GM19467 (cell line): ENCODE measurements at regions not wholly inside any gene's neighbourhood (a gene's known extent, or its start where the extent isn't known, plus 50 kb on each side); places are given as distances from the start of the nearest gene placed in this dataset.
"Not testable (repeated sequence)": the region's sequence is repeated elsewhere in the genome, so short reads cannot be mapped to it uniquely, and the experiment has no call there.

Experiments
- ATAC-seq: cut with Tn5 transposase; IDR thresholded peaks from one replicate; pipeline ENCODE4 v1.9.1; 2021; ENCODE audit warnings: mild to moderate bottlenecking, moderate library complexity; ENCODE audit not compliant: unreplicated experiment

DNA sequence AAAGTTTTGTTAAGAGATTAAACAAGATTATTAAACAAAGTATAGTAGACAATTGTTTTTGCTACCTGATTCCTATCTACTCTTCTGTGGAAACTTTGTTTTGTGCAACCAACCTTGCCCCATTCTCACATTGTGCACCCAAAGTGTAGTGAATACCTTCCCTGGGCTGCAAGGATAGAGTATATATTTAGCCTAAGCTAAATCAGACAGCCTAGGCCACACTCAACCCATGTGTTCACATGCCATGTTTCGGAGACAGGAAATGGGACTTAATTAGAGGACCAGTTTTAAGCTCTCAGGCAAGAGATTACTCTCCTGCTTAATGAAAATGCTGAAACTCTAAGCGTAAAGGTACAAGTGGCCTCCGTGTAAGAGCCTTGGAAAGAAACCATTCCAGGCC, 734.9 kb upstream of the USP15 start:
- no peak for ATAC-seq

DNA sequence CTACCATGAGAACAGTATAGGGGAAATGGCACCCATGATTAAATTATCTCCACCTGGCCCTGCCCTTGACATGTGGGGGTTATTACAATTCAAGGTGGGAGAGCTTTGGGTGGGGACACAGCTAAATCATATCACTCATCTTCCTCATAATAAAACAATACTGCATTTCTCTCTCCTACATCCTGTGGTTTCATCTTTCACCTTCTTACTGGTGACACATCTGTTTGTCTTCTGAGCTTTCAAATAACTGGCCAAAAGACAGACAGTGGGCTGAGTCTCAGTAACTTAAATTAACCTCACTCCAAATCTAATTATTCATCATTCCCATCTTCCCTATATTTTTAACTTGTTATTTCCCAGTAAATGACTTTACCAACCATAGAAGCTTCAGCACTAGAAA, 729.7 kb upstream of the USP15 start:
- ATAC-seq: no peak

DNA sequence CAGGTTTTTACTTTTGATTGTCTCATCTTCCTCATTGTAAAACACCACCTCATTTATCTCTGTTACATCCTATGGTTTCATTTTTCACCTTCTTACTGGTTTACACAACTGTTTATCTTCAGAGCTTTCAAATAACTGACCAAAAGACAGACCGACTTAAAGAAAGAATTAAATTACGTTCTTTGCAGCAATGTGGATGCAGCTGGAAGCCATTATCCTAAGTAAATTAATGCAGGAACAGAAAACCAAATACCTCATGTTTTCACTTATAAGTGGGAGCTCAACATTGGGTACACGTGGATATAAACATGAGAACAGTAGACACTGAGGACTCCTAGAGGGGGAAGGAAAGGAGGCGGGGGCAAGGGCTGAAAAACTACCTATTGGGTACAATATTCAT, 729.0 kb upstream of the USP15 start:
- no peak for ATAC-seq

DNA sequence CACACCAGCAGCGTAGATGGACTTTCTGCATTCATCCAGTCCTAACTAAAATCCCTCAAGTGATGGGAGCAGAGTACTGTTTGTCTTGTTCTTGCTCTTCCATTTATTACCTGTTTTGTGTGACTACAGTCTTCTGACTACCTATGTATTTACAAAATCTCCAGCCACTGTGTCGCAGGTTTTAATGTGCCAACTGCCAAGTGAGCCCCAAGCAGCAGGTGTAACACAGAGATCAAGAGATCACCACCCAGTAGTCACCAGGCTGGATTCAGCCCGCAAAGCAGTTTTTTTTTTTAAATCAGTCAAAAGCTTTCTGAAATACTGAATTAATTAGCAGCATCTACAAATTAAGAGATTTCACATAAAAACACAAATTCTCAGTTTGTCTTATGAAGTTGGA, 724.1 kb upstream of the USP15 start:
- no peak for ATAC-seq

DNA sequence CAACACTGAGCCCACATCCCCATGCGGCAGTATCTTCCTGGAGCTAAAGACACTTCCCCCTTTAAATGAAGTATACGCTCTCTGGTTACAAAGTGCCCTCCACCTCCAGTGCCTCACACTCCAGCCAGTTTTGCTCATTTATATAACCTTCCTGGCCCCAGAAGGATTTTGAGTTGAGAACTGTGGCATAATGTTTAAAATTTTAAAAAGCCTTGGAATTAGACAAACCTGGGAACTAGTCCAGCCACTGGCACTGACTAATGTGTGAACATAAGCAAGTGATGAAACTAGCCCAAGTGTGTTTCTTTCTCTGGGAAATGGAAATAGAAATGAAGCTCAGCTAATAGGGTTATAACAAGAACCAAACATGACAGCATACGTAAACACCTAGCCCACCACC, 723.7 kb upstream of the USP15 start:
- no peak for ATAC-seq

DNA sequence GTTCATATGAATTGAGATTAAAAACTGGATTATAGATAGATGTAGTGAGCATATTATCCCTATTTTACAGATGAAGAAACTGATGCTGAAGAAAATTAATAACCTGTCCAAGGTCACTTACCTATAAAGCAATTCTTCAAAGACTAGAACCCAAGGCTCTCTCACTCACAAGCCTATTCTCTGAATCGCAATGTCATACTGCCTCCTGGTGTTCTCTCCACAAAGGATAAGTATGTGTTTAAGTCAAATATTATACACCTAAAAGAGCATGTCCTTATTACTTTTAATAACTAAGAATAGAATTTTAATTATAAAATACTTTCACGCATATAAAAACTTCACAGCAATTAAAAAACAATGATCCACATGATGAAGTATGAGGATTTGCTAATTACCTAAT, 721.3 kb upstream of the USP15 start:
- ATAC-seq: no peak

DNA sequence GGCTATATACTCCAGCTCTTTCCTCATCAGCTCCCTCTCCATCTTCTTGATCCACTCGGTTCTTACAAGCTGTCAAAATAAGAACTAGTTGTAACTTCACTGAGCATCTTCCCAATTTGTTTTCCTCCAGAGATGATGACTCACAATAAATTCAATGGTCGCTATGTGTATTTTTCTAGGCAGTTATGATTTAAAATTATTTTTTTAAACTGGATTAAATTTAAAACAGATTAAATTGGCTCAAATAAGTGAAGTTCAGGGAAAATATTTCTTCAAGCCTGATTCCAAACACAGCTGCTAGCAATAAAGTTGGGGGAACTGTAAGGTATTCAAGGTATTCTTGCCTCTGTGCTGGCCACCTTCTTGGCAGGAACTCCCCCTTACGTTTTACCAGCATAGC, 717.7 kb upstream of the USP15 start:
- no peak for ATAC-seq

DNA sequence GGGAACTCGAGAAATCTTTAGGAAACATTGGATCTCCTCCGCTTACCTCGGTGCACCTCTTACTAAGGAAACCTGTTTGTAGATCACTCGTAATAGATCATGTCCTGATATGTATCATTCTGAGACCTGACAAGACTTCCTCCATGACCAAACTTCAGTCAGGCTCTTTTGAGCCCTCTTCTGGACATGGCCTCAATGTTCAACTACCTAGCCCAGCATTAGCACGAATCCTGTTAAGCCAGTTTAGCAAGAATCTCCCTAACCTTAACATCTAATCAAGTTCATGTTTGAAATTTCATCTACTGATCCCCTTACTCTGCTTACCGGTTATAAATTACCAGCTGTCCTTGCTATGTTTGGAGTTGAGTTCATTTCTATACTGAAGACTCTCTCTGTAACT, 713.9 kb upstream of the USP15 start:
- no peak for ATAC-seq

DNA sequence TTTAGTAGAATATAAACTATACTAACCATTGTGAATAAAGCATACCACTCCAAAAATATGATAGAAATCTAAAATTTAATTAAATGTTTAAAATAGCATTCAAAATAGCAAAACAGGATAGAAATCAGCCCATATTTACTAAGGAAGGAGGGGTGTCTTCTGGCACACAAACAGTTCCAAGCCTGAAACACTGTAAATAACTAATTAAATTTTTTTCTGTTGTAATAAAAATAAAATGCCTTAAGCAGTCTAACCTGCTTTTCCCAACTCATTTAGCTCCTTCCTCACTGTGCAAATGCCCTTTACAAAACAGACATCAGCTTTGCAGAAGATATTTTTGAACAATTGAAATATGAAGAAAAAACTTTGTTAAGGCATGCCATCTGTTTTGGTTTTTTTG, 707.1 kb upstream of the USP15 start:
- ATAC-seq: no peak

DNA sequence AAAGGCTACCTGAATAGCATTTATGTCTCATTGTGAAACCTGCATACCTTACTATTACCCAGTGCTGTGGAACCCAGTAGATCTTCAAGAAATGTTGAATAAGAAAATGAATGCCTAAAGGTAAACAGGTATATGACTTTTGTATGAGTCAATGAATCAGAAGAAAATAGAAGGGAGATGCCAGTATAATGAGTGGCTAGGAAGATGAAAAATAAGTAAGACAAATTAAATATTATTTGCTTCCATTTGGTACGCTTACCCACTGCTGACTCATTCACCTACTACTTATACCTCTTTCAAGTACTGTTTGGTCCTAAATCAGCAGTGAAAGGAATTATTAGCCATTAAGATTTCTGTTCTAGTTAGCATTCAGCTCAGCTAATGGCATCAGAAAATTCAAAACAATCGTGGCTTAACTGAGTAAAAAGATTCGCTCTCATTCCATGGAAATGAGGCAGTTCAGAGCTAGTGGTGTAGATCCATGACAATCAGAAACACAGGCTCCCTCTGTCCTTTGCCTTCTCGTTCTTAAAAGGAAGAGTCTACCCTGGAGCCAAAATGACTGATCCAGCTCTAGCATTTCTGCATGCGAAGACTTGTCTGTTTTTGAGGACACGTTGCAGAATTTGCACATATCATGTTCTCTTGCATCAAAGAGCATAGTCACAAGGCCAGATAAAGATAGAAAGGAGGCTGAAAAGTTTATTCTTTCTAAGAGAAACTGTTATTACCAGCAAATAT, 705.8 kb upstream of the USP15 start:
- no peak for ATAC-seq

DNA sequence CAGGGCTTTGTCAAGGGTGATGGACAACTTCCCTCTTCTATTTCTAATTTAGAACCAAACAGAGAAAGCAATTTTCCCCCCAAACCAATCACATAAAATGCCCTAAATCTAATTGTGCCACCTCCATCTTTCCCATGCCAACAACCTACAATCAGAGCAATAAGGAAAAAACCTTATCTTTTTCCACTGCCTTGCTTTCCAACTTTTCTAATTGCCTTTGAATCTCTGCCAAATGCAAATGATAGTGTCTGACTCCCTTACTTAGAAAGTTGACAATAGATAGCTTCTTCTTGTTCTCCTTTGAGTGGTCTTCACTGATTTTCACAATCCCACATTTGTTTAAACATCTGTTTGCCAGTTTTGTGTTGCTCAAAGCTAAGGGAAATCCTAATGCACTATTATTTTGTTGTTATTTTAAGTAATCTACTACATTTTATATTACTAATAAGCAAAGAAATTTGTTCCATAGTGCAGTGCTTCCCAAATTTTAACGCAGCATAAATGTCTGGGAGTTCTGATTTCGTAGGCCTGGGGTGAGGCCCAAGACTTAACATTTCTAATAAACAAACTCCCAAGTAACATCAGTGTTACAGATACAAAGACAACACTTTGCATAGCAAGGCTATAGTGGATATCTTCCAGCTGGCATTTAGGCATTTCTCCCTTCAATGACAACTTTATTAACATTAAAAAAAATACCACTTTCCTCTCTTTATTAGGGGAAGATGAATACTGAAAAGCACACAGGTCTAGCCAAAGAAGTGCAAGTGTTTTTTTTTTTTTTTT, 696.3 kb upstream of the USP15 start:
- ATAC-seq: no peak

DNA sequence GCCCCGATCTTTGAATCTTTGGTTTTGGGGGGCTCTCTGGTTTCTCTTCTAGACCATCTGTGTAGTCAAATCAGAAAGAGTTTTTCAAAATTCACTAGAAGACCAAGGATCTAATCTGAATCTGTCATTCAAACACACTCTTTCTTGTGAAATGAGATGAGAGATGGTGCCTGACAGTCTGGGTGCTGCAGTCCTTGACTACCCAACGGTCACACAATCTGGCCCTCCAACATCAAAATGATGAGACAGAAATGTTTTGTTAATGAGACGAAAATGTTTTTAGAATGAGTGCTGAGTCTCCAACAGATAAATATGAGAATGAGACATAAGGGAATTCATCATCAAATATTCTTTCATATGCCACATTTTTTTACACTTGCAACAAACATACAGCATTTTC, 695.7 kb upstream of the USP15 start:
- no peak for ATAC-seq

DNA sequence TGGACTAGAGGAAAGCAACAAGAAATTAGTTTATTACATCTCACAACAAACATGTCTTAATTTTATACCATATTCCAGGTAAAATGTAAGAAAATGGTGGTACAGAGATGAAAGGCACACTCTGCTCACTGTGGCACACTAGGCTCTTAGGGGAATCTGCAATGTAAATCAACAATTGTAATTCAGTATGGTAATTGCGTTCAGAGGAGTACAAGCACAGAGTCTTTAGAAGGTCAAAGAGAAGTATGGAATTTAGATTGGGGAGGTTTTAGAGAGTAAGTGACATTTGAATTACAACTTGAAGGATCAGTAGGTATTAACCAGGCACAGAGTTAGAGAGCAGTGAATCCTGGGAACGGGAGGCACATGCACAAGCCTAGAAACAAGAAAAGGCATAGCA, 694.0 kb upstream of the USP15 start:
- no peak for ATAC-seq

DNA sequence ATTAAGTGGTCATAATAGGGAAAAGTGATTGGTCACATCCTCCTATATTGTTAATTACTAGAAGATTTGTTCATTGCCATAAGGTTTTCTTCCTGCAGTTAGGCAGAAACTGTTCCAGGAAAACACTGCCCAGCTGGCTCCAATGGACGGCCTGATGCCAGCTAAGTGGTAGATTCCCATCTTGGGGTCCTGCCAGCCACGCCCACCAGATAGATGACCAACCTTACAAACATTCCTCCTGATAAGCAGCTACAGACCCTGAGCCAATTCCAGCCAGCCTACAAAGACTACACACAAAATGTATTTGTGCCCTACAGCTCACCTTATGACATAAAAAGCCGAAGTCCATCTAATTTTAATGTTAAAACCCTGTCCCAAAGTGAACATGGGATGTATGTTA, 685.9 kb upstream of the USP15 start:
- ATAC-seq: no peak

DNA sequence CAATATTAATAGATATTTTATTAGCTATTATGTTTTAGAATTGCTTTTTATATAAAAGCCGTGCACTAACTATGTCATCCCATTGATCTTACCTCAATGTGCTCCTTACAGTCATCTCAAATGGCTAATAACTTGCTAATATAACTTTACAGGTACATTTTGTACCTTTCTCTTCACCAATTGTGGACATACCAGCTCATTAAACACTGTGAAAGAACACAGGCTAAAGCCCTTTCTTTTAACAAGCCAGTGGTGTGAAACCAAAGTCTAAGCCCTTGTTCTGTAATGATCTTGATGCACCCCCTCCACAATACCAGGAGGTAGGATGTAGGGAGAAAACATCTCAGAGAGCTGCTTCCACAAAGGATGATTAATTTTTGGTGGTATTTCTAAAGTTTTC, 675.3 kb upstream of the USP15 start:
- ATAC-seq: no peak

DNA sequence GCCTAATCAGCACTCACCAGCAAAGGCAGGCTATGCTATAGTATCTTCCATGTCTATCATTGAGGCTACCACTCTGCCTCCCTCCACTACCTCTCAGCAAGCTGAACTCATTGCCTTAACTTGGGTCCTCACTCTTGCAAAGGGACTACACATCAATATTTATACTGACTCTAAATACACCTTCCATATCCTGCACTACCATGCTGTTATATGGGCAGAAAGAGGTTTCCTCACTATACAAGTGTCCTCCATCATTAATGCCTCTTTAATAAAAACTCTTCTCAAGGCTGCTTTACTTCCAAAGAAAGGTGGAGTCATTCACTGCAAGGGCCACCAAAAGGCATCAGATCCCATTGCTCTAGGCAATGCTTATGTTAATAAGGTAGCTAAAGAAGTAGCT, 669.3 kb upstream of the USP15 start:
- not testable (repeated sequence) for ATAC-seq

DNA sequence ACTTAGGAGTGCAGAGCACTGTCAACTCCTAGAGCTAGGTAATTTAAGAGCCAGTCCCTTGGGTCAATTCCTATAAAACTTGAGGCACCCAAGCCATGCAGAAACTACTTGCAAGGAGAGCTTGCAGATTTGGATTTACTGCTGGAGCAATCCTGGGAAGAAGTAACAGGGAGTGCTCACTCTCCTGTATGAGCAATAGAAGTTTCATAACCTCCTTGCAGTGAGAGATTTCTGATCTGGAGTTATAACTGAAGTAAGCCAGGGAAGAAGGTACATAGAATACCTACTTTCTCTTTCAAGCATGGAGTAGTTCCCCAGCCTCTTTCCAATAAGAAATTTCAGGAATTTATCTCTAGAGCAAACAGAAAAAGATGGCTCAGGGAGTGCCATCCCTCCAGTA, 650.1 kb upstream of the USP15 start:
- no peak for ATAC-seq

DNA sequence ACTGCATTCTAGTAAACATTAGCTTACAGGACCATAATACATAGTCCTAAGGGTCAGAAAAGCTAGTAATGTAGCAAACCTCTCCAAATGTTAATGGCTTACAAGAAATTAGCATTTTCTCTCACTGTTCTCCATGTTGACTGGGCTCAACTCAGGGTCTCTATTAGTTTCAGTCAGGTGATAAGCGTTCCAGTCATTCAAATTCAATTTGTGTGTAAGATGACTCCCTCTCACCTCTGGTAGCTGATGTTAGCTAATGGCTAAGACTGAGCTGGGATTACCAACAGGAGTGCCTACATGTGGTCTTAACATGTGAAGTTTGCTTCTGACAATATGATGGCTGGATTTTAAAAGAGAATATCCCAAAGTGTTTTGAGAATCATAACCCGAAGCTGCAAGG, 630.5 kb upstream of the USP15 start:
- ATAC-seq: no peak

DNA sequence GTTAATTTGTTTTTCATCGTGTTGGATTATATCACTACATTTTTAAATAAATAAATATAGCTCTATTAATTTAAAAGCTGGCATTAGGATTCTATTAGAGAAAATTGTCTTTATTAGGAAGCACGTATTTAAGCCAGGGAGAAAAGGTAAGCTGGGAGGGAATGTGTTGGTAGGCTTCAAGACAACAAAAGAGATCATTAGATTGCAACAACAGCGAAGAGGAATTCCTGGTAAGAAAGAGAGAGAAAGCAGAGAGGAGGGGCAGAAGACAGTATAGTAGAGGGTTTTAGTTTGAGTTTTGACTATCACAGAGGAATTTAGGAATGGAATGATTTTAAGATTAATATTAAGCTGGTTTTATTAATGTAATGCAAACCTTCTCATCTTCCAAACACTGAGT, 613.6 kb upstream of the USP15 start:
- ATAC-seq: no peak

DNA sequence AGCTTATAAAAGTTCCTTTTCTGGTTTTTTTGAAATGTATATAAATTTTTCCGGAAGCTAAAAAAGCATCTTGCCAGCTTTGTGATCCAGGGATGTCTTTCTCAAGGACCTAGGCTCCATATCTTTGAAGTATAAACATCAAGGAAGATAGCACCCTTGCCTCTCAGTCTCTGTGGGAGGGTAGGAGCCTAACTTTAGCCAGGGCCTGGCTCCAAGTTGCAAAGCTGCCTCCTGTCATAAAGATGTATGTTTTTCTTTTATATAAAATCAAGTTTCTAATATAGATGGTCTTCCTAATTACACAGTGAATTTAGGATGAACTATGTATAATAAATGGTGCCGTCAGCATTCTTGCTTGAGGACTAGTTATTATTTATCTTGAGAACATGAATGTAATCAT, 612.6 kb upstream of the USP15 start:
- no peak for ATAC-seq

DNA sequence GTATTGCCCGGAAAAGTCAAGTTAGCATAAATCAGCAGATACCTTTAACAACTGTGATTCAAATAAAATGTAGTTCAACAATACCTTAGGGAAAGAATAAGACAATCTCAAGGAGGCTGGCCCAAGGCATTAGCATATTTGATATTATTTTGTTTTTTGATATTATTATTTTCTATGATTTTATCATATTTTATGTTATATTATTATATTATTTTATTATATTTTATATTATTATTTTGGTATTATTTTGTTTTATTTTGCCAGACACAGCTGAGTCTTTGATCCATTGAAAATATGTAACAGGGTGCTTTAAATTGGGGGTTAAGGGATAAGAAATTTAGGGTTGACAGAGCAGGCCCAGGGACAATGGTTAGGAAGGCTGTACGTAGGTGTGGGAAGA, 607.9 kb upstream of the USP15 start:
- no peak for ATAC-seq

DNA sequence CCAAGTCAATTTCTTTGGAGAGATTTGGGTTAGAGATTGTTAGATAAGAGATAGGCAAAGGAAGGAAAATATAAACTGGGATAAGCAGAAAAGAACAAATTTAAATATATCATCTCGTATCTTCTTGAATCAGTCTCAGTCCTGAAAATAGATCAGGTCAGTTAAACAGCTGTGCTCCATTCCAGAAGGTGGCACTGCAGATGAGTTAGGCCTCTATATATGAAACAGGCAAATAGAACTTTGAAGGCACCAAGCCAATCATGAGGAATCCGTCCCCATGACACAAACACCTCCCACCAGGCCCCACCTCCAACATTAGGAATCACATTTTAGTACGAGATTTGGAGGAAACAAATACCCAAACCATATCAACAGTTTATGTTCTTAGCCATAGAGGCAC, 605.5 kb upstream of the USP15 start:
- no peak for ATAC-seq

DNA sequence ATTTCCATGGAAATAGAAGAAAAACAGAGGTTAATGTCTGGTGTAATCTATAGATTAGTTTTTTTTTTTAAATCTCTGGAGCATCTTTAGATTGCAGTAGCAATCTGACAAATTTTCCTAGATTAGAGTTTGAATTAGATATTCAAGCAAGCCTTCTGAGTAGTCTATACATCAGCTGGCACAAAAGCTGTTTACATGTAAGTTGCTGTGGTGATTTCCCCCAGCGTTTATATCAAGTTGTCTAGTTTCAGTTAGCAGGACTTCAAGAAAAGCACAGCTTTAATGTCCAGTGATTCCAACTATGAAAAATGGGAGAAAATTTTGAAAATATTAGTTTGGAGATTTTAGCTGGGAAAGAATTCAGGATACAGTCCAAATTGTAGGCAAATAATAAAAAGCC, 605.0 kb upstream of the USP15 start:
- no peak for ATAC-seq
